GM21360 (cell line): ENCODE measurements at regions not wholly inside any gene's neighbourhood (a gene's known extent, or its start where the extent isn't known, plus 50 kb on each side); places are given as distances from the start of the nearest gene placed in this dataset.

Experiments used
- ATAC-seq: cut with Tn5 transposase; IDR thresholded peaks from one replicate; pipeline ENCODE4 v1.9.1; 2021; ENCODE audit warnings: mild to moderate bottlenecking, moderate library complexity; ENCODE audit not compliant: unreplicated experiment

- no peak for ATAC-seq
These were observed 212.8 kb upstream of the KITLG start for GRCh38 chr12:88793096-88793495.

DNA sequence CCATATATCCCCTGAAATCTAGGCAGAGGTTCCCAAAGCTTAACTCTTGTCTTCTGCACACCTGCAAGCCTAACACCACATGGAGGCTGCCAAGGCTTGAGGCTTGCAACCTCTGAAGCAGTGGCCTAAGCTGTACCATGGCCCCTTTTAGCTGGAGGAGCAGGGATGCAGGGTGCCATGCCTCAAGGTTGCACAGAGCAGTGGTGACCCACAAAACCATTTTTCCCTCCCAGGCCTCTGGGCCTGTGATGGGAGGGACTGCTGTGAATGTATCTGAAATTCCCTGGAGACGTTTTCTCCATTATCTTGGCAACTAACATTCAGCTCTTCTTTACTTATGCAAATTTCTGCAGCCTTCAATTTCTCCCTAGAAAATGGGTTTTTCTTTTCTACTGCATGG, 210.0 kb upstream of the KITLG start:
- ATAC-seq, result no peak

DNA sequence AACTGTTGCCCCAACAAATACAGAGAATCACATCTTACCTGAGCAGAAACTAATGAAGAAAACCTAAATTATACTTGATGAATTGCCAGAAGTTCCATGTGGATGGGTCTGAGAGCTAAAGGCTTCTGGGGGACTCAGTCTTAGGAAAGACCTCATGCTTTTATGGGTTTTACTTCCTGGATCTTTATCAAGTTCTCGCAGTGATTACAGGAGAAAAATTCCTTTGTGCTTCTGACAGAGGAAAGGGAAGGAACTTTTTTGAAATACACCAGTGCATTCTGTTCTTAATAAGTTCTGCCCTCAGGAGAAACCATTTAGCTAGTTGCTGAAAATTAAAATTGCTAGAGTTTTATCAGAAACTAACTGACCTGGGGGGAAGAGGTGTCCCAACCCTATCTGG, 203.9 kb upstream of the KITLG start:
- ATAC-seq, result no peak

GRCh38 chr12:88782351-88782750, 202.1 kb upstream of the KITLG start:
- ATAC-seq, result no peak

- ATAC-seq, result no peak
These were observed 201.6 kb upstream of the KITLG start for GRCh38 chr12:88781909-88782308.

- ATAC-seq, result no peak
These were observed 197.8 kb upstream of the KITLG start for GRCh38 chr12:88778064-88778463.

DNA sequence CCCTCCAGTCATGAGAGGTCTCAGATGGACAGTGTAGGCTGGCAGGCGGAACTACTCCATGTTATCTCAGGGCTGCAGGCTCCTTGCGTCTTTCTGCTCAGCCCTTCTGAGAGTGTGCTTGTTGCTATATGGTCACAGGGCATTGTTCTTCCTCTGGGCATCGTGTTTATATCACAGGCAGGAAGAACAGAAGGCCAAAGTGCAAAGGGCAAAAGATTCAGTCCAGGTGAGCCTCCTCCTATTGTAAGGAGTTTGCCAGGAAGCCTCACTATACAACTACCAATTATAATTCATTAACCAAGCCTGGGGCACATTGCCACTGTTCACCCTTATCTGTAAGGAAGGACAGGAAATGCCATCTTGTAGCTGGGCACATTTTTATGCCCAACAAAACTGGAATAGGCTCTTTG, 195.5 kb upstream of the KITLG start:
- no peak for ATAC-seq

DNA sequence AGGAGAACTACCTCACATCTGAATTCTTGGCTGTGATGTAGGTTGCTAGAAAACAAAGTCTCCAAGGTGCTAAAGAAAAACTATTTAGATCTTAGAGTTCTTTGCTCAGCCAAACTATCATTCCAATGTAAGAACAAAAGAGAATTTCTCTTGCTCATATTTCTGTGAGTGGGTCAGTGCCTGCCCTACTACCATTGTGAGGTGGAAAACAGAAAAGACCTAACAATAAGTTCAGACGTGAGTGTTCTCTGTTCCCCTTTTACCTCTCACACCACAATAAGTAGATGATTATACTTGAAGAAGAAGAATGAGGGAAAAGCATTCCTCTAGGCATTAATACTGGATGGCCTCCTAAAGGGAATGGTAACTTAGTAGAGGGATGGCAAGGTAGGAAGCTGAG, 187.4 kb upstream of the KITLG start:
- ATAC-seq, result no peak

DNA sequence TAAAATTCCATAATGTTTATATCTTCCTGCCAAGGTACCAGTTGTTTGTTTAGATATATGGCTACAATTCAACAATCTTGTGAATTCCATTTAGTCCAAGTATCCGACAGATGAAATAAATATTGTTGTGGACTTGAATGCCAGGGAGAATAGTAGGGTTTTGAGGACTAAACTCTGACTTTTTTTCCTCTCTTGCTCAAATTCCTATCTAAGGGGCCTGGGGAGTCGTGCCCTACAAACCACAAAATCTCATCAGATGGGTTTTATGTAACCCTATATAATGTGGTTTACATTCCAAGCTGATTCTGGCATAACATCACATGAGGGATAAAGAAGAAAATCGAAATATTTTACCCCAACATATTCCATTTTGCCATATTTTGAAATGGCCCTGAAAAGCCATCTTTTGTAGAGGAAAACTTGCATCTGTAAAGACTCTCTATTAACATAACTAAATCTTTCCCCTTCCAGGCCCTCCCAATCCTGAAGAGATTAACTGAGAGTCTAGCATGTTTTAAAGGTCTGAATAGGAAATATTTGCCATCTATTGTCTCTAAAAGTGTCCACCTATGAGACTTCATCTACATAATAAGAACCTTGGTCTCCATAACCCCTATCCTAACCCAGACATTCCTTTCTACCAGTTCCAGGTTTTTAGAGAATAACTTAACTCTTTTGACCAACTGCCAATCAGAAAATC, 184.7 kb upstream of the KITLG start:
- no peak for ATAC-seq

GRCh38 chr12:88763536-88764100, 183.3 kb upstream of the KITLG start:
- no peak for ATAC-seq

- ATAC-seq, result no peak
These were observed 177.9 kb upstream of the KITLG start for GRCh38 chr12:88758176-88758575.

- ATAC-seq, result no peak
These were observed 176.6 kb upstream of the KITLG start for GRCh38 chr12:88756917-88757316.

- ATAC-seq, result no peak
These were observed 175.9 kb upstream of the KITLG start for GRCh38 chr12:88756153-88756552.

DNA sequence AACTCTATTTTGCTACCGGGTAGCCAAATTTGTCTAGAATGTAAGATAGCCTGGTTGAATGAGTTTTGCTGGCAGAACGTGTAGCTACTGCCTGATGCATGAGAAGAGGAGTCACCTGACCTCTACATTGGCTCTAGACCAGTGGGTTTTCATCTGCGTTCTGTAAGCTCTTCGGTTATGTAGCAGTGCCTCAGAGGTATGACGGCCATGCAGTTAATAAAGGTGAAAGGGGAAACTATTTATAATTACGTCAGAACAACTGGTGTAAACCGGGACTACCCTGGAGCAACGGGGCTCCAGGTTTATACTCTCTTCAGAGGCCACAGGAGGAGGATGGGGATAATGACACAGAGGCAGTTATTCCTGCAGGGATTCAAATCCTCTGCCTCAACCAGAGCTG, 173.4 kb upstream of the KITLG start:
- no peak for ATAC-seq

GRCh38 chr12:88753066-88753465, 172.8 kb upstream of the KITLG start:
- ATAC-seq, result no peak

GRCh38 chr12:88752183-88752582, 171.9 kb upstream of the KITLG start:
- ATAC-seq, result no peak

DNA sequence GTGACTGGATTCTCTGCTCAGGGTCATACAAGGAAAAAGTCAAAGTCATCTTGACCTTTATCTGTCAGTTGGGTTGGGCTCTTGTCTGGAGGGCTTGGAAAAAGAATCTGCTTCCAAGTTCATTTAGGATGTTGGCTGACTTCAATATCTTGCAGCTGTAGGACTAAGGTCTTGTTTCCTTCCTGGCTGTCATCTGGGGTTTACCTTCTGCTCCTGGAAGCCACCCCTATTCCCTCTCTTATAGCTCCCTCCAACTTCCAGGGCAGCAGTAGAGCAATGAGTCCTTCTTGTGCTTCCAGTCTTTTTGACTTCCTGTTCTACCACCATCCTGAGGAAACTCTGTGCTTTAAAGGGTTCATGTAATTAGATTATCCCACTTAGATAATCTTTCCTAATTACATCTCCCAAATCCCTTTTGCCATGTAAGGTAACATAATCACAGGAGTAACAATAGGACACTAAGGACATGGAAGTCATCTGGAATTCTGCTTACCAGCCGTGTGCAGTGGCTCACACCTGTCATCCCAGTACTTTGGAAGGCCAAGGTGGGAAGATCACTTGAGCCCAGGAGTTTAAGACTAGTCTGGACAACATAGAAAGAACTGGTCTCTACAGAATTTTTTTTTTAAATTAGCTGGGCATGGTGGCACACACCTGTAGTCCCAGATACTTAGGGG, 170.7 kb upstream of the KITLG start:
- ATAC-seq, result no peak

DNA sequence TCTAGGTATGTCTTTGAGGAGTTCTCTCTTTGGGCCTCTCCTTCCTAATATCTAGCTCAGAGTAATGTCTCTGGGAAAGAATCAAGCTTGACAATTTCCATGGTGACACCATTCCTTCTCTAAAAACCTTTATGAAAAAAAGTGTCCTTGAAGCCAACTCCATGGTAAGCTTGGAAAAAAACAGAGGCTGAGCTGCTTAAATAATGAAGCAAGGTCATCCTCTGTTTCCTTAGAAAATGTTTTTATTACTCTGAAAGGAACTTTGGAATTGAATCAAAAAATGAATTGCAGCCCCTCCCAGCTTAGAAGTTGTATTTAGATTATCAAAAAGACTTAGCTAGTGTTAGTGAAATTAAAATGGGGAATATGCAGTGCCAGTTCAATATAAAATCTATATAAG, 166.1 kb upstream of the KITLG start:
- ATAC-seq, result no peak

GRCh38 chr12:88743946-88744685, 163.8 kb upstream of the KITLG start:
- ATAC-seq, result no peak

GRCh38 chr12:88737838-88738472, 157.7 kb upstream of the KITLG start:
- no peak for ATAC-seq

DNA sequence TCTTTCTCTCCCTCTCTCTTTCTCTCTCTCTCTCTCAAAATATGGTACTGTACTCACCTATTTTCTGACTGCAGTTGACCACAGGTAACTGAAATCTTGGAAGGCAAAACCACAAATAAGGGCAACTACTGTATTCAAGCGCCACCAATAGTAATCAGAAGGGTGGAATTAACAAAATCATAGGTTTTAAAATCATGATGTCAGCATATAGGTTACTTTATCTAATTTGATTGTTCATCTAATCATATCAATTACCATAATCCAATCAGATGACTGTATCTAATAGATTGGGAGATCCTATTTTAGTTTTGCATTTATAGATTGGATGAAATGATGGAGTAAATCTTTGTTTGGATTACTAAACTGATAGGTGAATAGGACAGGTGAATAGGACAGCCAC, 155.8 kb upstream of the KITLG start:
- ATAC-seq, result no peak
